ENCODE measurements at regions not wholly inside any gene's neighbourhood (a gene's known extent, or its start where the extent isn't known, plus 50 kb on each side); places are given as distances from the start of the nearest gene placed in this dataset.

GRCh38 chr1:87595384-87595781 lies 266.7 kb downstream of the LMO4 start:
- Histone ChIP-seq H3K36me3 (no peaks in the 10 kb centered on the region), H3K27ac (no peak overlapping the region), H3K9me3 (no peaks in the 10 kb centered on the region), H3K4me1 (no peaks in the 10 kb centered on the region), H3K27me3 (no peaks in the 10 kb centered on the region), H3K4me3 (no peak overlapping the region)
- DNase-seq, result no peak
- no peak for ATAC-seq
- in situ Hi-C loops (cut with MboI; ENCODE audit: low sequenced_read_pairs in 4 of 4), result no loop called here
- TF ChIP-seq POLR2A (IDR thresholded peaks at IDR 0.05), result no peak
- intact Hi-C loops (cut with DNase I; ENCODE audit: low total_unique reads), result no loop called here

- in situ Hi-C loops (cut with MboI; ENCODE audit: low sequenced_read_pairs in 4 of 4), result no loop called here
- no peak overlapping the region for H3K27ac ChIP-seq
- intact Hi-C loops (cut with DNase I; ENCODE audit: low total_unique reads), result no loop called here
- no peaks in the 10 kb centered on the region for H3K9me3 ChIP-seq
- no peak overlapping the region for H3K4me3 ChIP-seq
- H3K4me1 ChIP-seq, result no peaks in the 10 kb centered on the region
- H3K27me3 ChIP-seq, result no peaks in the 10 kb centered on the region
- ATAC-seq (no peak), DNase-seq (no peak)
- no peaks in the 10 kb centered on the region for H3K36me3 ChIP-seq
- TF ChIP-seq CTCF (IDR thresholded peaks at IDR 0.05 in 4 of 5, conservative IDR thresholded peaks at IDR 0.05 in 1 of 5), result no peak
- no peak for TF ChIP-seq POLR2A (IDR thresholded peaks at IDR 0.05)
Measured at GRCh38 chr1:87598429-87598828, 269.7 kb downstream of the LMO4 start.

- no peaks in the 10 kb centered on the region for H3K27me3 ChIP-seq
- no peaks in the 10 kb centered on the region for H3K4me1 ChIP-seq
- H3K27ac ChIP-seq, result no peak overlapping the region
- H3K9me3 ChIP-seq, result no peaks in the 10 kb centered on the region
- DNase-seq (no peak), ATAC-seq (no peak)
- intact Hi-C loops (cut with DNase I; ENCODE audit: low total_unique reads), result no loop called here
- H3K36me3 ChIP-seq, result no peaks in the 10 kb centered on the region
- TF ChIP-seq POLR2A (IDR thresholded peaks at IDR 0.05) (no peak), CTCF (IDR thresholded peaks at IDR 0.05 in 4 of 5, conservative IDR thresholded peaks at IDR 0.05 in 1 of 5) (no peak)
- no peak overlapping the region for H3K4me3 ChIP-seq
- in situ Hi-C loops (cut with MboI; ENCODE audit: low sequenced_read_pairs in 4 of 4), result no loop called here
Measured at GRCh38 chr1:87599569-87599968, 270.9 kb downstream of the LMO4 start.

GRCh38 chr1:87600055-87600850 lies 271.6 kb downstream of the LMO4 start:
- Histone ChIP-seq H3K36me3 (no peaks in the 10 kb centered on the region), H3K9me3 (no peaks in the 10 kb centered on the region), H3K27ac (no peak overlapping the region), H3K4me1 (no peaks in the 10 kb centered on the region), H3K4me3 (no peak overlapping the region), H3K27me3 (no peaks in the 10 kb centered on the region)
- TF ChIP-seq CTCF (IDR thresholded peaks at IDR 0.05 in 4 of 5, conservative IDR thresholded peaks at IDR 0.05 in 1 of 5), result no peak
- no peak for TF ChIP-seq POLR2A (IDR thresholded peaks at IDR 0.05)
- in situ Hi-C loops (cut with MboI; ENCODE audit: low sequenced_read_pairs in 4 of 4) (no loop called here), intact Hi-C loops (cut with DNase I; ENCODE audit: low total_unique reads) (no loop called here)
- no peak for DNase-seq
- no peak for ATAC-seq

- TF ChIP-seq CTCF (IDR thresholded peaks at IDR 0.05 in 4 of 5, conservative IDR thresholded peaks at IDR 0.05 in 1 of 5) (no peak), POLR2A (IDR thresholded peaks at IDR 0.05) (no peak)
- in situ Hi-C loops (cut with MboI; ENCODE audit: low sequenced_read_pairs in 4 of 4) (no loop called here), intact Hi-C loops (cut with DNase I; ENCODE audit: low total_unique reads) (no loop called here)
- Histone ChIP-seq H3K27ac (no peak overlapping the region), H3K36me3 (no peaks in the 10 kb centered on the region), H3K27me3 (no peaks in the 10 kb centered on the region), H3K4me1 (no peaks in the 10 kb centered on the region), H3K9me3 (no peaks in the 10 kb centered on the region), H3K4me3 (no peak overlapping the region)
- DNase-seq, result no peak
- no peak for ATAC-seq
Measured at GRCh38 chr1:87600854-87601253, 272.2 kb downstream of the LMO4 start.

Data from gastrocnemius medialis (tissue), 4 donors.